K562 (cell line): ENCODE measurements at regions not wholly inside any gene's neighbourhood (a gene's known extent, or its start where the extent isn't known, plus 50 kb on each side); places are given as distances from the start of the nearest gene placed in this dataset.

Experiments used
- ATAC-seq: fragments of 200-7000 bp; cut with Tn5 transposase; 3 replicates; pipeline ENCODE4 v1.9.1; 2020; ENCODE audit warnings: moderate library complexity
- BruUV-seq: library from RNA; stranded (reverse); fragments of 400-500 nt; replicated peaks from 2 replicates; lab custom pipeline; 2021; lab: Mats Ljungman, UMichigan
- CTCF ChIA-PET: fragments of 300-600 bp; formaldehyde crosslinking; extraction: SDS; loops from one replicate; lab custom pipeline; 2021; ENCODE audit warnings: low intra/inter-chr PET ratio; lab: Yijun Ruan, JAX
- POLR2A ChIA-PET: fragments of 300-600, 350-650 bp; sonication (Branson Sonifier 250); formaldehyde crosslinking; extraction: SDS; loops from one replicate; lab custom pipeline; 2021; ENCODE audit warnings: antibody characterized with exemption, inconsistent platforms; lab: Yijun Ruan, JAX
- DNase-seq, 4 experiments: peaks; one replicate each; pipeline versions ENCODE4 v3.0.0 to v3.0.0-alpha.2; 2011 to 2018; ENCODE audit warnings: low spot score in 3 of 4, mixed read lengths in 3 of 4; ENCODE audit errors: extremely low read depth in 1 of 4
- FAIRE-seq: peaks from 2 replicates; lab custom pipeline; 2011; peaks lifted over from hg19 to GRCh38; lab: Jason Lieb, UNC
- H2AFZ ChIP-seq: 2 replicates; pipeline ENCODE4 v1.6.0; 2011; ENCODE audit warnings: low read depth, low read length, control low read depth, inconsistent platforms
- H3K27ac ChIP-seq: fragments of 200-600 bp; 3 replicates; pipeline ENCODE4 v1.8.0; 2011; ENCODE audit warnings: low read depth, mild to moderate bottlenecking, control low read depth, inconsistent platforms, low read length, moderate library complexity, mixed read lengths; ENCODE audit errors: extremely low read depth
- H3K27me3 ChIP-seq, 2 experiments: fragments of 300-600 bp in 1 of 2; 2 replicates in 1 of 2; 3 replicates in 1 of 2; pipeline versions ENCODE4 v1.6.0 to v1.8.0; 2011; ENCODE audit warnings: inconsistent platforms in 2 of 2, low read length in 2 of 2, mild to moderate bottlenecking in 1 of 2, mixed read lengths in 1 of 2, moderate library complexity in 1 of 2; ENCODE audit not compliant: control insufficient read depth in 2 of 2, insufficient read depth in 2 of 2
- H3K36me3 ChIP-seq: fragments of 300-600 bp; 3 replicates; pipeline ENCODE4 v1.8.0; 2011; ENCODE audit warnings: mild to moderate bottlenecking, low read length, inconsistent platforms; ENCODE audit not compliant: control insufficient read depth, insufficient read depth
- H3K4me1 ChIP-seq, 2 experiments: fragments of 200-600 bp in 1 of 2; replicated peaks in 1 of 2; 2 replicates in 1 of 2; 3 replicates in 1 of 2; pipeline versions ENCODE4 v1.5.1 to v1.8.0; 2011; ENCODE audit warnings: inconsistent platforms in 2 of 2, low read length in 2 of 2, mild to moderate bottlenecking in 1 of 2, mixed read lengths in 1 of 2, moderate library complexity in 1 of 2; ENCODE audit not compliant: control insufficient read depth in 2 of 2, insufficient read depth in 2 of 2
- H3K4me2 ChIP-seq: 2 replicates; pipeline ENCODE4 v1.6.1; 2011; ENCODE audit warnings: low read length, control low read depth, inconsistent platforms, mixed read lengths; ENCODE audit not compliant: insufficient read depth
- H3K4me3 ChIP-seq: fragments of 200-600 bp; sonication (generic), shearing (Covaris generic); 2 replicates; pipeline ENCODE4 v1.5.1; 2016; ENCODE audit warnings: control low read depth, inconsistent platforms
- H3K79me2 ChIP-seq: fragments of 200-600 bp; 3 replicates; pipeline ENCODE4 v1.8.0; 2011; ENCODE audit warnings: low read length, inconsistent platforms; ENCODE audit not compliant: control insufficient read depth, insufficient read depth
- H3K9ac ChIP-seq, 2 experiments: 2 replicates each; pipeline versions ENCODE4 v1.6.0 to v1.6.1; 2011; ENCODE audit warnings: low read depth in 2 of 2, low read length in 2 of 2, control low read depth in 1 of 2, inconsistent platforms in 1 of 2, mild to moderate bottlenecking in 1 of 2, mixed read lengths in 1 of 2; ENCODE audit not compliant: insufficient read depth in 1 of 2
- H3K9me1 ChIP-seq: one replicate; pipeline ENCODE4 v1.6.0; 2011; ENCODE audit warnings: inconsistent platforms, mild to moderate bottlenecking, low read length, moderate library complexity; ENCODE audit not compliant: control insufficient read depth, insufficient read depth
- H3K9me3 ChIP-seq: replicated peaks from 2 replicates; pipeline ENCODE4 v1.5.1; 2011; ENCODE audit warnings: low read depth, low read length, inconsistent platforms; ENCODE audit not compliant: control insufficient read depth, insufficient read depth
- H4K20me1 ChIP-seq: replicated peaks from 2 replicates; pipeline ENCODE4 v1.6.1; 2011; ENCODE audit warnings: low read length, inconsistent platforms, mixed read lengths; ENCODE audit not compliant: control insufficient read depth, insufficient read depth
- ELK1 ChIP-seq: sonication (generic); formaldehyde crosslinking; IDR thresholded peaks from 2 replicates; pipeline ENCODE4 v1.8.1; 2022; ENCODE audit warnings: missing genetic modification reagents
- HMGN3 ChIP-seq: IDR thresholded peaks from 2 replicates; pipeline ENCODE4 v1.6.1; 2011; ENCODE audit warnings: borderline replicate concordance, low read depth, mild to moderate bottlenecking, mixed read lengths, low read length; ENCODE audit not compliant: insufficient read length; ENCODE audit errors: extremely low read depth
- MTA3 ChIP-seq: fragments of 450-650 bp; formaldehyde crosslinking; IDR thresholded peaks from 2 replicates; pipeline ENCODE4 v1.6.1; 2017; ENCODE audit warnings: mild to moderate bottlenecking, borderline replicate concordance
- PHB ChIP-seq: fragments of 250-450 bp; sonication (Bioruptor Pico); IDR thresholded peaks from 2 replicates; pipeline ENCODE4 v1.5.0; 2021
- TCF7 ChIP-seq: sonication (generic); IDR thresholded peaks from 2 replicates; pipeline ENCODE4 v1.6.1; 2016; ENCODE audit warnings: antibody characterized with exemption, borderline replicate concordance
- ZBED1 ChIP-seq: IDR thresholded peaks from 2 replicates; pipeline ENCODE4 v1.6.1; 2014
- ZBTB7A ChIP-seq: IDR thresholded peaks from 2 replicates; pipeline ENCODE4 v1.6.1; 2011; ENCODE audit warnings: low read depth, mild to moderate bottlenecking, low read length, moderate library complexity, borderline replicate concordance; ENCODE audit not compliant: control insufficient read depth
- ZBTB9 ChIP-seq: fragments of 450-650 bp; formaldehyde crosslinking; IDR thresholded peaks from 2 replicates; pipeline ENCODE4 v1.4.0; 2020; ENCODE audit warnings: mild to moderate bottlenecking, moderate library complexity
- ZMIZ1 ChIP-seq, 2 experiments: fragments of 150-350 bp in 1 of 2; IDR thresholded peaks; 2 replicates each; pipeline ENCODE4 v1.6.1; 2012 to 2016; ENCODE audit warnings: low read depth in 2 of 2, low read length in 2 of 2, mild to moderate bottlenecking in 1 of 2, moderate library complexity in 1 of 2
- ZNF184 ChIP-seq: sonication (generic); formaldehyde crosslinking; IDR thresholded peaks from 2 replicates; pipeline ENCODE4 v1.5.0; 2020; ENCODE audit warnings: missing genetic modification reagents
- ZNF224 ChIP-seq: sonication (generic); formaldehyde crosslinking; IDR thresholded peaks from 2 replicates; pipeline ENCODE4 v1.8.0; 2022; ENCODE audit warnings: mild to moderate bottlenecking, missing genetic modification reagents
- ZNF324 ChIP-seq: fragments of 250-450 bp; sonication (Bioruptor Pico); IDR thresholded peaks from 2 replicates; pipeline ENCODE4 v1.4.0; 2020; ENCODE audit warnings: mild to moderate bottlenecking
- ZSCAN32 ChIP-seq: fragments of 450-650 bp; formaldehyde crosslinking; IDR thresholded peaks from 2 replicates; pipeline ENCODE4 v1.4.0; 2020; ENCODE audit warnings: mild to moderate bottlenecking, moderate library complexity
- WGBS: fragments of 100-300 bp; shearing (Covaris generic); methylation state at CpG from one replicate; pipeline ENCODE4 v1.1.6; 2016; ENCODE audit warnings: low coverage, mixed read lengths; ENCODE audit not compliant: insufficient coverage; ENCODE audit errors: missing lambda C conversion rate; 5-methylcytosine and 5-hydroxymethylcytosine counted together
- in situ Hi-C: fragments of 300-500 bp; cut with MboI; formaldehyde crosslinking; loops from 4 replicates; pipeline ENCODE4 v1.15.0; 2018; ENCODE audit warnings: inconsistent platforms, mixed read lengths
- intact Hi-C: fragments of 100-400 bp; cut with micrococcal nuclease; formaldehyde crosslinking; loops from 2 replicates; pipeline ENCODE4 v1.14.2; 2022

- TF ChIP-seq ELK1 (CRISPR knock-in tag) (no peak), ZBED1 (no peak), ZSCAN32 (CRISPR knock-in tag) (no peak)
These were observed 87.7 kb downstream of the RTP5 start (continued) for GRCh38 chr2:241957276-241957675.

- no peak for ATAC-seq
- ChIA-PET POLR2A (no interaction called here), CTCF (no interaction called here)
- Histone ChIP-seq H3K9me3 (no peaks in the 10 kb centered on the region), H3K4me2 (no peak overlapping the region), H3K27me3 (no peaks in the 10 kb centered on the region), H4K20me1 (no peaks in the 10 kb centered on the region), H3K9me1 (no peaks in the 10 kb centered on the region), H3K36me3 (no peaks in the 10 kb centered on the region), H3K79me2 (no peaks in the 10 kb centered on the region), H3K9ac (no peak overlapping the region), H3K4me1 (peaks cover 2 to 3% of the 10 kb centered on the region in 2 experiments), H3K27ac (no peak overlapping the region), H3K4me3 (no peak overlapping the region), H2AFZ (no peak overlapping the region)
- intact Hi-C loops (no loop called here), in situ Hi-C loops (no loop called here)
- BruUV-seq = no TSS peak
- DNase-seq = no peak
- FAIRE-seq = no peak
- 63% methylated on average over 14 of the region's 21 CpGs for WGBS
- no peak for TF ChIP-seq ZBTB7A
- TF ChIP-seq PHB = no peak
- no peak for TF ChIP-seq ZMIZ1 (IDR thresholded peaks at IDR 0.05; ENCODE audit: low read depth in 2 of 2, low read length in 2 of 2)
- TF ChIP-seq TCF7 = no peak
- TF ChIP-seq MTA3 = no peak
- TF ChIP-seq ZNF184 (CRISPR knock-in tag) = no peak
- TF ChIP-seq ZBTB9 (CRISPR knock-in tag) = no peak
- TF ChIP-seq ZNF324 (CRISPR knock-in tag) = no peak
- no peak for TF ChIP-seq HMGN3
- no peak for TF ChIP-seq ZNF224 (CRISPR knock-in tag)
These were observed 89.5 kb downstream of the RTP5 start for GRCh38 chr2:241958818-241959545.
